ENCODE measurements at regions not wholly inside any gene's neighbourhood (a gene's known extent, or its start where the extent isn't known, plus 50 kb on each side); places are given as distances from the start of the nearest gene placed in this dataset.

- TF ChIP-seq, protein P1, sequence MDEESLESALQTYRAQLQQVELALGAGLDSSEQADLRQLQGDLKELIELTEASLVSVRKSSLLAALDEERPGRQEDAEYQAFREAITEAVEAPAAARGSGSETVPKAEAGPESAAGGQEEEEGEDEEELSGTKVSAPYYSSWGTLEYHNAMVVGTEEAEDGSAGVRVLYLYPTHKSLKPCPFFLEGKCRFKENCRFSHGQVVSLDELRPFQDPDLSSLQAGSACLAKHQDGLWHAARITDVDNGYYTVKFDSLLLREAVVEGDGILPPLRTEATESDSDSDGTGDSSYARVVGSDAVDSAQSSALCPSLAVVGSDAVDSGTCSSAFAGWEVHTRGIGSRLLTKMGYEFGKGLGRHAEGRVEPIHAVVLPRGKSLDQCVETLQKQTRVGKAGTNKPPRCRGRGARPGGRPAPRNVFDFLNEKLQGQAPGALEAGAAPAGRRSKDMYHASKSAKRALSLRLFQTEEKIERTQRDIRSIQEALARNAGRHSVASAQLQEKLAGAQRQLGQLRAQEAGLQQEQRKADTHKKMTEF (CRISPR knock-in tag; IDR thresholded peaks at IDR 0.05) = no peak
- no peak for TF ChIP-seq FOXA3 (CRISPR knock-in tag; IDR thresholded peaks at IDR 0.05)
- TF ChIP-seq, protein P2, sequence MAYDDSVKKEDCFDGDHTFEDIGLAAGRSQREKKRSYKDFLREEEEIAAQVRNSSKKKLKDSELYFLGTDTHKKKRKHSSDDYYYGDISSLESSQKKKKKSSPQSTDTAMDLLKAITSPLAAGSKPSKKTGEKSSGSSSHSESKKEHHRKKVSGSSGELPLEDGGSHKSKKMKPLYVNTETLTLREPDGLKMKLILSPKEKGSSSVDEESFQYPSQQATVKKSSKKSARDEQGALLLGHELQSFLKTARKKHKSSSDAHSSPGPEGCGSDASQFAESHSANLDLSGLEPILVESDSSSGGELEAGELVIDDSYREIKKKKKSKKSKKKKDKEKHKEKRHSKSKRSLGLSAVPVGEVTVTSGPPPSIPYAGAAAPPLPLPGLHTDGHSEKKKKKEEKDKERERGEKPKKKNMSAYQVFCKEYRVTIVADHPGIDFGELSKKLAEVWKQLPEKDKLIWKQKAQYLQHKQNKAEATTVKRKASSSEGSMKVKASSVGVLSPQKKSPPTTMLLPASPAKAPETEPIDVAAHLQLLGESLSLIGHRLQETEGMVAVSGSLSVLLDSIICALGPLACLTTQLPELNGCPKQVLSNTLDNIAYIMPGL (CRISPR knock-in tag; IDR thresholded peaks at IDR 0.05; ENCODE audit: borderline replicate concordance in 1 of 2, low read depth in 1 of 2) = no peak
- TF ChIP-seq ZNF780A (CRISPR knock-in tag; IDR thresholded peaks at IDR 0.05) = no peak
- no peak for TF ChIP-seq CREB1 (IDR thresholded peaks at IDR 0.05)
- TF ChIP-seq CREB1 (CRISPR knock-in tag; IDR thresholded peaks at IDR 0.05) = no peak
- no peak for TF ChIP-seq MAX (IDR thresholded peaks at IDR 0.05)
These were observed 156.5 kb upstream of the SOX6 start for GRCh38 chr11:16512899-16513241.
